Ovary (tissue), 3 donors: ENCODE measurements at regions not wholly inside any gene's neighbourhood (a gene's known extent, or its start where the extent isn't known, plus 50 kb on each side); places are given as distances from the start of the nearest gene placed in this dataset.

Source experiments
- CTCF ChIP-seq, 3 donors: fragments of 450-650 bp in 2 of 3; fragments of 200-600 bp in 1 of 3; IDR thresholded peaks; one replicate each; pipeline versions ENCODE4 v1.5.1 to v1.8.0; 2016 to 2022; ENCODE audit warnings: antibody characterized with exemption in 3 of 3, mild to moderate bottlenecking in 1 of 3
- POLR2A ChIP-seq: fragments of 450-650 bp; IDR thresholded peaks from one replicate; pipeline ENCODE4 v1.6.1; 2017; ENCODE audit warnings: antibody characterized with exemption, mild to moderate bottlenecking, moderate library complexity
- donor health status: DM: no; HTN: no; CAD: no.

- TF ChIP-seq POLR2A: no peak
- no peak for TF ChIP-seq CTCF (IDR thresholded peaks at IDR 0.05)
Observed at GRCh38 chr1:80646053-80646452, 1154.7 kb upstream of the ADGRL2 start.
